ENCODE measurements at regions not wholly inside any gene's neighbourhood (a gene's known extent, or its start where the extent isn't known, plus 50 kb on each side); places are given as distances from the start of the nearest gene placed in this dataset.

GRCh38 chr16:65981057-65981456 lies 385.4 kb upstream of the CDH5 start:
- Histone ChIP-seq H3K4me3 (replicated peaks in 1 of 2; ENCODE audit: low read depth in 1 of 2, low read length in 2 of 2) (no peak overlapping the region), H3K4me2 (ENCODE audit: low read length) (no peak overlapping the region), H4K20me1 (ENCODE audit: insufficient read depth) (no peaks in the 10 kb centered on the region), H3K36me3 (ENCODE audit: control insufficient read depth in 1 of 2, insufficient read depth in 2 of 2, low read length in 2 of 2) (no peaks in the 10 kb centered on the region), H3K27me3 (ENCODE audit: insufficient read depth, low read length) (peaks cover 27% of the 10 kb centered on the region), H3K9me2 (ENCODE audit: insufficient read depth) (no peaks in the 10 kb centered on the region), H3K9me3 (ENCODE audit: control insufficient read depth in 1 of 2, insufficient read depth in 1 of 2, low read depth in 1 of 2, low read length in 2 of 2) (no peaks in the 10 kb centered on the region), H3K79me2 (ENCODE audit: insufficient read depth, low read length) (no peaks in the 10 kb centered on the region), H3K27ac (ENCODE audit: low read depth, low read length) (no peak overlapping the region), H3K9ac (ENCODE audit: low read length) (no peak overlapping the region), H2AFZ (ENCODE audit: low read depth, low read length, poor library complexity, severe bottlenecking) (no peak overlapping the region), H3K4me1 (ENCODE audit: control insufficient read depth in 1 of 2, insufficient read depth in 2 of 2, low read length in 2 of 2) (no peaks in the 10 kb centered on the region)
- intact Hi-C loops (cut with micrococcal nuclease), result no loop called here
- ChIA-PET RAD21 (ENCODE audit: low non-redundant PET in 1 of 2, low total read pairs in 2 of 2, uncharacterized antibody in 2 of 2, unreplicated experiment in 2 of 2) (no interaction called here), POLR2A (no interaction called here), CTCF (no interaction called here)
- no peak for ATAC-seq
- TF ChIP-seq EGR1 (IDR thresholded peaks at IDR 0.05; ENCODE audit: low read depth) (no peak), MAX (IDR thresholded peaks at IDR 0.05) (no peak), POLR2AphosphoS5 (IDR thresholded peaks at IDR 0.05; ENCODE audit: low read depth, low read length) (no peak), YY1 (IDR thresholded peaks at IDR 0.05; ENCODE audit: extremely low read depth, insufficient replicate concordance, low read depth, low read length) (no peak), ATF3 (IDR thresholded peaks at IDR 0.05) (no peak), POLR2A (IDR thresholded peaks at IDR 0.05; ENCODE audit: borderline replicate concordance, extremely low read depth, insufficient read depth, insufficient read length) (no peak), ELF1 (IDR thresholded peaks at IDR 0.05; ENCODE audit: borderline replicate concordance, low read depth) (no peak), ZFX (IDR thresholded peaks at IDR 0.05) (no peak), REST (IDR thresholded peaks at IDR 0.05; ENCODE audit: low read depth) (no peak), CEBPB (IDR thresholded peaks at IDR 0.05; ENCODE audit: low read depth) (no peak), EZH2 (IDR thresholded peaks at IDR 0.05) (no peak), RAD21 (IDR thresholded peaks at IDR 0.05; ENCODE audit: low read depth) (no peak), CBX3 (IDR thresholded peaks at IDR 0.05; ENCODE audit: low read depth) (no peak), SP1 (IDR thresholded peaks at IDR 0.05; ENCODE audit: low read depth) (no peak), TCF7L2 (IDR thresholded peaks at IDR 0.05; ENCODE audit: borderline replicate concordance, extremely low read depth, insufficient read depth, insufficient read length) (no peak), SRF (IDR thresholded peaks at IDR 0.05; ENCODE audit: low read depth) (no peak), SIN3A (IDR thresholded peaks at IDR 0.05; ENCODE audit: low read depth) (no peak), ZBTB33 (IDR thresholded peaks at IDR 0.05; ENCODE audit: extremely low read depth, insufficient replicate concordance, low read length) (no peak)
- no TSS peak for BruUV-seq (replicated peaks)
- DNase-seq (ENCODE audit: low read depth, low spot score), result no peak
